ENCODE measurements at regions not wholly inside any gene's neighbourhood (a gene's known extent, or its start where the extent isn't known, plus 50 kb on each side); places are given as distances from the start of the nearest gene placed in this dataset.

GRCh38 chr3:24730173-24730572, 235.5 kb upstream of the THRB start:
- intact Hi-C loops (cut with micrococcal nuclease; ENCODE audit: unreplicated experiment): no loop called here
- ChIA-PET CTCF (ENCODE audit: unreplicated experiment) (no interaction called here), POLR2A (interaction anchor here (1.2 to 1.6 kb wide), 2 partner anchors 8 to 9 kb away, joined by 5 read pairs; no protein-coding TSS in a partner anchor)
- H3K27ac ChIP-seq (ENCODE audit: low read depth, low read length, poor library complexity, severe bottlenecking): no peak overlapping the region
- no peak overlapping the region for H3K4me2 ChIP-seq (ENCODE audit: low read length)
- H3K4me1 ChIP-seq (ENCODE audit: insufficient read depth, low read length, poor library complexity, severe bottlenecking): no peaks in the 10 kb centered on the region
- TF ChIP-seq CTCF (conservative IDR thresholded peaks at IDR 0.05; ENCODE audit: low read length) (no peak), EZH2phosphoT487 (IDR thresholded peaks at IDR 0.05; ENCODE audit: borderline replicate concordance, low read depth, low read length) (no peak)
- no TSS peak for BruUV-seq (replicated peaks)
- H3K9me2 ChIP-seq (ENCODE audit: insufficient read depth, low read length): no peaks in the 10 kb centered on the region
- no peaks in the 10 kb centered on the region for H3K9me3 ChIP-seq (ENCODE audit: low read length)
- no peak overlapping the region for H2AFZ ChIP-seq (ENCODE audit: low read length)
- DNase-seq (ENCODE audit: low spot score): no peak
- no peaks in the 10 kb centered on the region for H4K20me1 ChIP-seq (ENCODE audit: insufficient read depth, low read length)
- no peaks in the 10 kb centered on the region for H3K79me2 ChIP-seq (ENCODE audit: insufficient read depth, low read depth, low read length)
- no peaks in the 10 kb centered on the region for H3K36me3 ChIP-seq (ENCODE audit: insufficient read depth, low read length)
- no peak overlapping the region for H3K4me3 ChIP-seq (ENCODE audit: low read depth, low read length, poor library complexity, severe bottlenecking)

GRCh38 chr3:24734019-24734418, 239.4 kb upstream of the THRB start:
- CTCF ChIA-PET (ENCODE audit: unreplicated experiment): no interaction called here
- POLR2A ChIA-PET: interaction anchor here (0.7 kb wide), 1 partner anchor 22 kb away, joined by 3 read pairs; no protein-coding TSS in a partner anchor

More at GRCh38 chr3:24734019-24734418, 239.4 kb upstream of the THRB start:
- no peak for DNase-seq (ENCODE audit: low spot score)
- Histone ChIP-seq H3K79me2 (ENCODE audit: insufficient read depth, low read depth, low read length) (no peaks in the 10 kb centered on the region), H2AFZ (ENCODE audit: low read length) (no peak overlapping the region), H3K4me1 (ENCODE audit: insufficient read depth, low read length, poor library complexity, severe bottlenecking) (no peaks in the 10 kb centered on the region), H3K4me3 (ENCODE audit: low read depth, low read length, poor library complexity, severe bottlenecking) (no peak overlapping the region), H3K4me2 (ENCODE audit: low read length) (no peak overlapping the region), H3K9me3 (ENCODE audit: low read length) (no peaks in the 10 kb centered on the region), H3K9me2 (ENCODE audit: insufficient read depth, low read length) (no peaks in the 10 kb centered on the region), H4K20me1 (ENCODE audit: insufficient read depth, low read length) (no peaks in the 10 kb centered on the region), H3K27ac (ENCODE audit: low read depth, low read length, poor library complexity, severe bottlenecking) (no peak overlapping the region), H3K36me3 (ENCODE audit: insufficient read depth, low read length) (no peaks in the 10 kb centered on the region)
- no peak for TF ChIP-seq CTCF (conservative IDR thresholded peaks at IDR 0.05; ENCODE audit: low read length)
- TF ChIP-seq EZH2phosphoT487 (IDR thresholded peaks at IDR 0.05; ENCODE audit: borderline replicate concordance, low read depth, low read length): no peak
- intact Hi-C loops (cut with micrococcal nuclease; ENCODE audit: unreplicated experiment): no loop called here
- BruUV-seq (replicated peaks): no TSS peak

Measured in OCI-LY7 (cell line).